Adipose tissue (tissue), 3 donors: ENCODE measurements at regions not wholly inside any gene's neighbourhood (a gene's known extent, or its start where the extent isn't known, plus 50 kb on each side); places are given as distances from the start of the nearest gene placed in this dataset.
"Not testable (repeated sequence)": the region's sequence is repeated elsewhere in the genome, so short reads cannot be mapped to it uniquely, and the experiment has no call there.

ENCODE experiments used
- H3K27ac ChIP-seq: one replicate; pipeline ENCODE4 v1.5.1; 2013; ENCODE audit warnings: low read depth, low read length
- WGBS, 3 donors: extraction: QIAGEN DNeasy Blood & Tissue Kit; methylation state at CpG; one replicate each; pipeline ENCODE4 v1.1.7; 2013; 5-methylcytosine and 5-hydroxymethylcytosine counted together
- donor health status: healthy with polysubstance abuse.
- donor health status: Bipolar disorder and iron deficiency.
- donor health status: healthy.

DNA sequence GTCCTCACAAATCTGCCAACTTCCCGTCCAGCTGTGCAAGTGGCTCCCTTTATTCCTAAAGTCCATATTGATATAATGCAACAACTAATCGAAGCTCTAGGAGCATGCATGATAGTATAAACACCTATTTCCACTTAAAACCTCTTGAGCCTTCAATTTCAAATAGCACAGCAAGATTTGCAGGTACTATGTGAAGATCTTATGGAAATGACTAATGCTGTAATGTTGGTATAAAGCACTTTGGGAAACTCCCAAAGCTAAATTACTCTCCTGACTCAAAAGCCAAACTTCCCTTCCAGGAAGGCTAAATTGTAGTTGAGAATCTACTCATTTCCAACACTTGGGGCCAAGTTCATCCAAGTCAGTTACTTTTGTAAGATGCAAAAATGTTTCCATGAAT, 287.6 kb upstream of the CDH11 start:
- 59 to 78% (median 76%) methylated on average over 2 of the region's 2 CpGs for WGBS, 3 donors
- no peak overlapping the region for H3K27ac ChIP-seq

DNA sequence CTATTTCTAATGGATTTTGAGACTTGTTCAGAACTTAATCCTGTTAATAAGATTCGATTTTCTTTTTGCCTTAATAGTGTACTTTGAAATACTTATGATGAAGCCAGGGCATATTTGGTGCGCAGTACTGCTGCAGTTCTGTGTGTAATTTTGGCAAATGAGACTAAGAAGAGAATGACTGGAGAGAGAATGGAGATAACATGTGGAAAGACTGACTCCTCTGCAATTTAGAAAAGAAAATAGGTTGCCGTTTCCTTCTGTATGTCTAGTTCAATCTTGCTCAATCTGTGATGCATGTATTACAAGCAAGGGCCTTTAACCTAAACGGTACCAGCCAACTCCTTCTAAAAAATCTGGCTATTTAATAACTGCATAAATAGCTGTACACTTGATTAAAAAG, 285.1 kb upstream of the CDH11 start:
- no peak overlapping the region for H3K27ac ChIP-seq
- 47 to 63% (median 58%) methylated on average over 4 of the region's 4 CpGs for WGBS, 3 donors

DNA sequence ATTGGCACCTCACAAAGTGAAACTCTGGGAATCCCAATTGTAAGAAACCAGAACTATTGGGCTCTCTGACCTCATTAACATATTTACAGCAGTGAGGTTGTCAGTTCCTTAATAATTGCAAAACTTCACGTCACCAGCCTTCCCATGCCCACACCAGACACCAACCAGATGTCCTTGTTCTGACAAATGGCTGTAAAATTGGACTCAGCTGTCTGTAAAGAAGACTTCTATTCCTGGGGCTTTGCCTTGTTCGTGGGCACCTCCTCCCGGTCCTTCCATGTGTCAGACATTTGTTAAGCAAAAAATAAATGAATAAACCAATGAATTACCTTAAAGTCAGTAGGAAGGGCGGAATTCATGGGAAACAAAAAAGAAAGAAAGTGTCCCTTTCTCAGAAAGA, 284.3 kb upstream of the CDH11 start:
- WGBS, 3 donors = 54 to 82% (median 80%) methylated on average over 4 of the region's 4 CpGs
- no peak overlapping the region for H3K27ac ChIP-seq

DNA sequence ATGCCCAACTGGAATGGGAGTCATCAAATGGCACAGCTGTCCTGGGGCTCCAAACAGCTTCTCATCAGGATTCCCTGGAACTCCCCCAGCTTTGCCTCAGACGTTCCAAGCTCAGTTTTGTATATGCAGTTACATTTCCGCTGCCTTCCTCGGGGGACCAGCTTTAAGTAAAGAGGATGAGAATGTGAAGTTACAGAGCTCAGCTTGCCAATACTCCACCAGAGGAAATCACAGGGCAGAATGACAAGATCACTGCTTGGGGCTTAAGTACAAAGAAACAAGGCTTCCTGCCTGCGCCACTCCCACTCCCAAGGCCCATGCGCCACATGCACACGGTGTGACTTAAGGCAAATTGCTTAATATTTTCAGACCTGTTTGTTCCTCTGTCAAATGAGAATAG, 272.4 kb upstream of the CDH11 start:
- 67 to 71% (median 71%) methylated on average over 6 of the region's 6 CpGs for WGBS, 3 donors
- no peak overlapping the region for H3K27ac ChIP-seq

DNA sequence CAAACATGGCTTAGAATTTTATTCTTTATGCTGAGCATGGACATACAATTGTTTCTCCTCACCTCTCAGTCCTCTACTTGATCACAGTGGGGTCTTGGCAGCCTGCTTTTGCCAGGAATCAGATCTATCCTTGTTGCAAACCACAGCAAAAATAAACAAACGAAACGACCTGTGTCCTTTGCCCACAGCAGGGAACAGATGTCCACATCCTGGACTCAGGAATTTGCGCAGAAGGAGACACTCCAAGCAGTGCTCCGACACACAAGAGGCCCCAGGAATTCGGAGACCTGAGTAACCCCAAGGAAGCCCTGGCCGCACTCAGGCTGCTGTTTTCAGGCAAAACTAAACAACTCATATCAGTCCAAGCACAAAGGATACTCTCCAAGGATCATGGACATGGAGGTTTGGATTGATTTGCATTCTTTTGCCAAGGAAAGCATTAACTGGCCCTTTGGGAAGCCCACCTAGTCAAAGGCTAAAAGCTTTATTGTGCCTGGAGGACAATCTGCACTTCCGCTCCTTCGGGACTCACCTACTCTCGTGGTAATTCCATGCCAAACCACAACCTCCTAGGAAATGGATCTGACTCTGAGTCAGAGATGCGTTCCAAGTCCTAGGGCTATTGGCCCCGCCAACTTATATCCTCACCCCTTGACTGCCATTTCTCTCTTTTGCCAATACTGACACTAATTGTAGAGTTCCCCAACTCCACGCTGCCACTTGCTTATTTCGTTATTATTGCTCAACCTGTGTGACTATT, 271.1 kb upstream of the CDH11 start:
- H3K27ac ChIP-seq = no peak overlapping the region
- 75 to 83% (median 82%) methylated on average over 13 of the region's 13 CpGs for WGBS, 3 donors

DNA sequence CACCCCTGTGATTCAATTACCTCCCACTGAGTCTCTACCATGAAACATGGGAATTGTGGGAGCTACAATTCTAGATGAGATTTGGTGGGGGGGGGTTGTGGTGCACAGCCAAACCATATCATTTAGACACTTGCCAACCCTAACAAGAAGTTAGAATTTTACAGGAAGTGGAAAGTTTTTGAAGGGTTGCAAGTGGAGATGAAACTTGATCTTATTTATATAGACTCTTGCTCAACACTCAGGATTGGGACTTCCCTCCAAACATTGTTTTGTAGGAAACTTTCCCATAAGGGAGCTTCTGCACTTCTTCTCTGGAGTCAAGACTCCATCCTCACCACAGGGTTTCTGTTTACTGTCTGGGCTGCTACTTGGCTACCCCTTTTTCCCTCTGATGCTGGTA, 266.7 kb upstream of the CDH11 start:
- no peak overlapping the region for H3K27ac ChIP-seq

DNA sequence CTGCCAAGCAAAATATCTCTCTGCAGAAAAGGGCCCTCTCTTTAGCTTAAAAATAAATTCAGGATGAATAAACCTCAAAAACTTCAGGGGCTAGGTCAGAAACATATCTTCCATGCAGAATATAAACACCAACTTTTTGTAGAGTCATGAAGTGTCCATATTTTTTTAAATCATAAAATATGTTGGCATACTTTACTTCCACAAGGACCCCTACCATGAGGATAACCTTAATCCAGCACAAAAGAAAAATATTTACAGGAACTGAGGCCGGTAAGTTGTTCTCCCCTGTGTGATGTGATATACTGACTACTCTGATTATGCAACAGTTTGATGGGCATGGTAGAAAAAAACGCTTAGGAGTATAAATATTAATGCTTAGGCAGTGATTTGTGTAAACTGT, 264.8 kb upstream of the CDH11 start:
- WGBS, 3 donors = 47 to 59% (median 48%) methylated on average over 2 of the region's 2 CpGs
- H3K27ac ChIP-seq = no peak overlapping the region

DNA sequence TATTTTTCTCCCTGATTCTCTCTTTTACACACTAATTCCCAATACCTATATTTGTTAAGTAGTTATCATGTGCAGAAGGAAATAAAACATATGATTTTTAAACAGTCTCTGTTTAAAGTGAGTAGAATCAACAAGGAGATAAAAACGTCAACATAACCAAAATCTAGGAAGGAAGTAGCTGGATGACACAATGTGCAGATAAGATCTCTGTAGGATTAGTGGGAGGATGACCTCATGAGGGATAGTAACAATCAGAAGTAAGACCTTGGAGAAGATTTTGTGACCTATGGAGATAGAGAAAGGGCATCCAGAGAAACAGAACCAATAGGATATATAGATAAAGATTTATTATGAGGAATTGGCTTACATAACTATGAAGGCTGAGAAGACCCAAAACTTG, 262.6 kb upstream of the CDH11 start:
- 23 to 41% (median 38%) methylated on average over 1 of the region's 1 CpG for WGBS, 3 donors
- H3K27ac ChIP-seq = no peak overlapping the region

DNA sequence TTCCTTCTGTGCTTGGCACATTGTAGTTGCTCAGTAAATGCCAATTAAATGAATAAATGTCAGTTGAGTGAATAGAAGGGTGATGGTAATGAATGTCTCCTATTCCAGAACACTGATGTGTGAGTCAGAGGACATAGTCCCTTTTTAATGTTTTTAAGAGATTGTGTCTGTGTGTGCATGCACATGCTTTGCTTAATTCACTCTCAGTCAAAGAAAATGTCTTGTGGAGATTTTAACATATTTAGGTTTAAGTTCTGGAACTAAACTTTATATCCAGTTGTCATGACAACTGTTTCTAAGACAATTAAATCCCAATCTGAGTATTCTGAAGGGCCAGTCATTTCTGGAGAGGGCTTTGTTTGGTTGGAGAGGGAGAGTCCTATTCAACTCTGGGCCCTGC, 255.3 kb upstream of the CDH11 start:
- no peak overlapping the region for H3K27ac ChIP-seq

DNA sequence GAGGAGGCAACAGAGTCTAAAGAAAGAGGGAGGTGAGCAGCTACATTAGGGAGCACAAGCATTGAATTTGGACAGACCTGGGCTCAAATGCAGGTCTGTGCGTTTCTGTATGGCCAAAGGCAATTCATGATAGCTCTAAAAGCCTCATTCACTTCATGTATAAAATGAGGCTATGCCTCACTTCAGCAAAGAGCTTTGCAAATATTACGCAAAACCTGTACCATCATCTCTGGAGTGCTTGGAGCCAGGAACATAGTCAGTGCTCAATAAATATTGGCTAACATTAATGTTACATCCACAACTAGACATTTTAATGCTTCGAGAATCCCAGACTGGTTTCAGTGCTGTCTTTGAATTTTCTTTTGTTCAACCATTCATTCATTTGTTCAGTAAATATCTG, 254.7 kb upstream of the CDH11 start:
- 88 to 91% (median 89%) methylated on average over 3 of the region's 3 CpGs for WGBS, 3 donors
- no peak overlapping the region for H3K27ac ChIP-seq

DNA sequence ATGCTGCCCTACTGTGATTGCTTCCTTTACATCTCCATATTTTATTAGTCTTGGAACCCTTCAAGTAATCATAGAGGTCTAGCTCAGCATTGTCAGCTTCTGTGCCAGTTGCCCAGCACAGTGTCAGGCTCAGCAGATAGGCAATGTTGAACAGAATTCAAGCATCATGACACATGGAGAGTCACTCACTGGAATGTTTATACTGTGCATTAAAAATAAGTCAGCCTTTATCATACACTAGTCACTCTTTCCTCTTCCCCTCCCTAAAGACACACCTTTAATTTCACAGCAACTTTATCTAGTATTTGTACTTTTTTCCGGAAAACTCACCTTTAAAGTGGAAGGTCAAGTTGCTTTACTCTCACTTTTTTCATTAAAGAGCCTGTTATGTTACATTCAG, 253.8 kb upstream of the CDH11 start:
- 21 to 82% (median 81%) methylated on average over 1 of the region's 1 CpG for WGBS, 3 donors
- no peak overlapping the region for H3K27ac ChIP-seq

DNA sequence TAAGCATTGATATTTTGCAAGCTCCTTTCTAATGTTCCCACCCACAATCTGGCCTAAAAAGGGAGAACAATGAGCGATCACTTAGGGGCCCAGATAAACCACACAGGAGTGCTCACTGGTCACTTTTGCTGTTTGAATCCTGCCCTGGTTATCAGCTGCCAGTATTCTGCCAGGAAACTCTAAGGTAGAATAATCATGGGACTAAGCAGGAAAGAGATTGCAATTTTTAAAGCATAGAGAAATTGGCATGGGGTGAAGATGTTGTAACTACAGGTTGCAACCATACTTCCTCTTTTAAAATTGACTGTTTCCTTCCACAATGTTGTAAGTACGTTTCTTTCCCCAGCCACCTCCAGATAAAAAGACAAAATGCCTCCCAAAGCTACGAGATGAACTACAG, 251.2 kb upstream of the CDH11 start:
- no peak overlapping the region for H3K27ac ChIP-seq
- 17 to 30% (median 19%) methylated on average over 3 of the region's 3 CpGs for WGBS, 3 donors

DNA sequence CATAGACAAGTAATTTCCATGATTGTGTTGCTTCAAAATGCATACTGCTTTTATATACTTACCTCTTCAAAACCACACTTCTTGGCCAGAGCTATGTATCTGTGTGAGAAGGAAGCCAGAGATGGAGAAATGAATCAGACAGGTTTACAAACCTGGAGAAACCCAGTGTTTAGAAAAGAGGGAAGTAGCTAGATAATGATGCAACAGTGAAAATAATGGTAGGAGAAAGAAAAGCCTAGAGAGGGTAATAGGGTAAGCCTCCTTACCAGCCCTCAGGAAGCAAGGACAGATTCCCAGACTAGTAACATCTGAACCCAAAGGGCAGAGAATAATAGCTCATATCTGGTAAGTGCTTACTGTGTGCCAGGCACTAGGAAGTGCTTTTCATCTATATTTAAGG, 250.3 kb upstream of the CDH11 start:
- H3K27ac ChIP-seq = no peak overlapping the region

DNA sequence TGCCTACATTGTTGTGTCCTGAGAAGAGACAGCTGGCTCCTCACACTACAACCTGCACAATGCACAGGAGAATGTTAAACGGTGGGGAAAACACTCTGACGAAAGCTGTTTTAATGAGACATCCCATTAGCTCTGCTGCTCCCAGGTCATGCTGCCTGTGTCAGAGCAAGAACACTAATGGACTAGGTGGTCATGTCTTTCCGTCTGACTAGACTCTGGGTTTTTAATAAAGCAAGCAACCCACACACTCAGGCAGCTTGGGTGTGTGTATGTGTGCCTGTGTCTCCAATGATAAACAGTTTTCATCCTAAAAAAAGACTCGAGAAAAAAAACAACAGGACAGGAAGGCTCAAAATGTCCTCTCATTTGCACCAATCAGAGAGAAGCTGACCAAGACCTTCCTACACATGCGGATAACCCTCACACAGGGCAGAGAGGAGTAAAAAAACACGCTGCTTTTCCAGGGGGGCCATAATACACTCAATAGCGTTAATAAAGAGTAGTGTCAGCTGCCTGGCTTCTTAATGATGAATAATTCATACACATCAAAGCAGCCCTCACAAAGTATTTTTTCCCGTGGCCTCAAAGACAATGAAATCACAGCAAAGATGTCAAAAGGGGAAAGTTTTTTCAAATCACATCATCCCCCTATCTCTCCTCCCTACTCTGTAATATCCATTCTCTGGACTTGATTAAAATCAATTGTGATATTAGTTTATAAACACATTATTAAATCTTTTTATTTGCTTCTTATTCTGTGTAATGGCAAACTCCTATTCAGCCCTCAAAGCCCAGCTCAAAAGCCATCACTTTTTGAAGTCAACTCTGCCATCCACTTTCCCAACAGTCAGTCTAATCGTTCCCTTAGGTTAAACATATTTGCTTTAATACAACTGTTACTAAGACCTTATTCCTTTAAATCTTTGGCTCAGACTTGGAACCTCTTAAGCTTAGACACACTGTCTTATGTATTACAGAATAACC, 244.2 kb upstream of the CDH11 start:
- 62 to 72% (median 72%) methylated on average over 9 of the region's 9 CpGs for WGBS, 3 donors
- H3K27ac ChIP-seq = no peak overlapping the region

DNA sequence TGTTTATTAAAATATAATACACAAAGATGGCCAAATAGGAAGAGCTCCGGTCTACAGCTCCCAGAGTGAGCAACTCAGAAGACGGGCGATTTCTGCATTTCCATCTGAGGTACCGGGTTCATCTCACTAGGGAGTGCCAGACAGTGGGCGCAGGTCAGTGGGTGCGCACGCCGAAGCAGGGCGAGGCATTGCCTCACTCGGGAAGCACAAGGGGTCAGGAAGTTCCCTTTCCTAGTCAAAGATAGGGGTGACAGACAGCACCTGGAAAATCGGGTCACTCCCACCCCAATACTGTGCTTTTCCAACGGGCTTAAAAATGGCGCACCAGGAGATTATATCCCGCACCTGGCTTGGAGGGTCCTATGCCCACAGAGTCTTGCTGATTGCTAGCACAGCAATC, 234.9 kb upstream of the CDH11 start:
- 88 to 97% (median 93%) methylated on average over 14 of the region's 14 CpGs for WGBS, 3 donors

DNA sequence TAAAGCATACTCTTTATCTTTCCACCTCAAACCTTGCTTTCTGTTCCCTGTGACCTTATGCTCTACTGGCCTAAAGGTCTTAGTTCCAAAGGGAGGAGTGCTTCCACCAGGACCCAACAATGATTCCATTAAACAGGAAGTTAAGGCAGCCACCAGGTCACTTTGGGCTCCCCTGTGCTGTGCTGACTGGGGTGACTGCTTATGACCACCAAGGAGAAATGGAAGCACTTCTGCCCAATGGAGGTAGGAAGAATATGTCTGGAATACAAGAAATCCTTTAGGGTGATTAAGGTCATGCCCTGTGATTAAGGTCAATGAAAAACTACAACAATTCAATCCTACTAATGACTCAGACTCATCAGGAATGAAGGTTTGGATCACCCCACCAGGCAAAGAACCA, 233.8 kb upstream of the CDH11 start:
- no peak overlapping the region for H3K27ac ChIP-seq

More for the DNA sequence above, 234.9 kb upstream of the CDH11 start:
- H3K27ac ChIP-seq = not testable (repeated sequence)

DNA sequence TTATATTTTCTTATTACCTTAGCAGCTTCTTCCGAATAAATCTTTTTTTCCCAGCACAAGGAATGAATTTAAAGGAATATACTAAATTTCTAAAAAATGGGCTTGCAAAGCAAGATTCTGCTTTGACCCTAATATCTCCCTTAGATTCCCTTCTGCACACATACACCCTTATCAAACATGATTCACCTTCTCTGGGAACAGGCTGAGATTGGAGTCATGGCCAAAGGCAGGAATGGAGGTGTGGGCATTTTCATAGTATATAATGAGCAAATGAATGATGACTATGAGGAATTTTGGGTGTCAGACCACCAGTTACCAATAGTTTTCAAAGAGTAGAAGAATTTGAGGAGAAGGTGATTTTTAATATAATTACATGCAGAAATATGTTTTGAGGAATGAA, 231.3 kb upstream of the CDH11 start:
- no peak overlapping the region for H3K27ac ChIP-seq
- WGBS, 3 donors = 68 to 90% (median 84%) methylated on average over 1 of the region's 1 CpG

DNA sequence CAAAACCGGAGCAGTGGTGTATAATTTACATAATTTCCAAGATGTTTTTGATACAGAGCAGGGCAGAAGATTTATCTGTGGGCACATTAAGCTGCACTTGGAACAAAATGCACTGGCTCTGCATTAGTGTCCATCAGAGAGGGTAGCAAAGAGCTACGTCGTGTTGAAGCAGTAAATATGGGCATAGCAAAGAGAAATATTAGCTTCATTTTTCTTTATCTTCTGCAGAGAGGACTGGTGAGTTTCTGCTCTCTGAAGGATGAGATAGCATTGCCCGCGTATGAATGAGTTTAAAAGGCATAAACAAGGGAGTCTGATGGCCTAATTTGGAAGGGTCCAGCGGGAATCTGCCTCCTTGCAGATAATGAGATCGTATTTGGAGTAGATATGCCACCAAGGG, 227.8 kb upstream of the CDH11 start:
- 58 to 71% (median 69%) methylated on average over 7 of the region's 7 CpGs for WGBS, 3 donors

DNA sequence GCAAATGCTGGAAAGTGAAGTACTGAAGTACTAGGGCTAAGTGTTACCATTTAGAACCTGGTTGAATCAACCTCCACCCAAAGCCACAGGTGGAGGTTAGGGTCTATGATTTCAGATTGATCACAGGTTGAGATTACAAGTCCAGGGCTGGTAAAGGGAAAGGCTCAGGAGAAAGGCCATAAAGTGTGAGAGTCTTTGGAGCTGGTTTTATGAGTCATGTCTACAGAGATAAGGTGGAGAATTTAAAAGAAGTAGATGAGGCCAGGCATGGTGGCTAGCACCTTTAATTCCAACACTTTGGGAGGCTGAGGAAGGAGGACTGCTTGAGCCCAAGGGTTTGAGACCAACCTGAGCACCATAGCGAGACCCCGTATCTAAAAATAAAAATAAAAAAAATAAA, 221.7 kb upstream of the CDH11 start:
- no peak overlapping the region for H3K27ac ChIP-seq
- WGBS, 3 donors = 88 to 98% (median 93%) methylated on average over 2 of the region's 2 CpGs

More for the DNA sequence above, 227.8 kb upstream of the CDH11 start:
- no peak overlapping the region for H3K27ac ChIP-seq
